SK-N-DZ (cell line): ENCODE measurements at regions not wholly inside any gene's neighbourhood (a gene's known extent, or its start where the extent isn't known, plus 50 kb on each side); places are given as distances from the start of the nearest gene placed in this dataset.

ENCODE experiments used
- DNase-seq: peaks from one replicate; pipeline ENCODE4 v3.0.0-alpha.2; 2015; ENCODE audit warnings: low spot score

GRCh38 chr20:57927376-57927775 is 217.6 kb upstream of the PMEPA1 start:
- DNase-seq = no peak

- no peak for DNase-seq
Observed at GRCh38 chr20:57922706-57923105, 212.9 kb upstream of the PMEPA1 start.

DNA sequence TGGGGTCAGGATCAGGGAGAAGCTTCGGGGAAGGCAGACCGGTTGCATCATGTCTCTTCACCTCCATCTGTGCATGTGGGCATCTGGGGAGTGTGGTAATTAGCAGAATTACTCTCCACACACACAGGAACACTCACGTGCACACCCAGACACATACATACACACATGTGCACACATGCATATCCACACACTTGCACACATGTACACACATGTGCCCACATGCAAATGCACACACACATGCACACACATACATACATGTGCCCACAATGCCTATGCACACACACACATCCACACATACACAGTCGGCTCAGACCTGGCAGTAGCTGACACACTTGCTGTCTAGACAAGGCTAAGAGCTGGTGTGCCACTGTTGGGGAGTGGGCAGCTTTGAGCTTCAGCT is 212.3 kb upstream of the PMEPA1 start:
- no peak for DNase-seq

DNA sequence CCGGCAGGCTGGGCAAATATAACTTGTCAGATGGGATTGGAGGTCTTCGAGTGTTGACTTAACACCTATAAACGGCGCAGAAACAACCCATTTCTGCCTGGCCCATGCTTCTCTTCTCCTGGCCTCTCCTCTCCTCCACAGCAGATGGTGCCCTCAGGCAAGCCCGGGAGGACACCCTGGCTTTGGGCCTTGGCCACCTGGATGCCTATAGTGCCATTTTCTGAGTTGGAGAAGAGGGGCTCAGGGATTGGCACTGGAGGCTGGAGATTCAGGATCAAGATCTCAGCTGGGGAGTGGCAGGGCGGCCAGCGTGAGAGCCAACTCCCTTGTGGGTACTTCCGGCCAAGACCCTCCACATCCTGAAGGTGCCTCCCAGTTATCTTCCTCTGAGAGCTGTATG is 211.9 kb upstream of the PMEPA1 start:
- DNase-seq = no peak

GRCh38 chr20:57920971-57921370 is 211.2 kb upstream of the PMEPA1 start:
- no peak for DNase-seq

GRCh38 chr20:57919049-57919448 is 209.2 kb upstream of the PMEPA1 start:
- no peak for DNase-seq

- DNase-seq = no peak
Observed at GRCh38 chr20:57918551-57918950, 208.7 kb upstream of the PMEPA1 start.

- no peak for DNase-seq
Observed at GRCh38 chr20:57914205-57914604, 204.4 kb upstream of the PMEPA1 start.

DNA sequence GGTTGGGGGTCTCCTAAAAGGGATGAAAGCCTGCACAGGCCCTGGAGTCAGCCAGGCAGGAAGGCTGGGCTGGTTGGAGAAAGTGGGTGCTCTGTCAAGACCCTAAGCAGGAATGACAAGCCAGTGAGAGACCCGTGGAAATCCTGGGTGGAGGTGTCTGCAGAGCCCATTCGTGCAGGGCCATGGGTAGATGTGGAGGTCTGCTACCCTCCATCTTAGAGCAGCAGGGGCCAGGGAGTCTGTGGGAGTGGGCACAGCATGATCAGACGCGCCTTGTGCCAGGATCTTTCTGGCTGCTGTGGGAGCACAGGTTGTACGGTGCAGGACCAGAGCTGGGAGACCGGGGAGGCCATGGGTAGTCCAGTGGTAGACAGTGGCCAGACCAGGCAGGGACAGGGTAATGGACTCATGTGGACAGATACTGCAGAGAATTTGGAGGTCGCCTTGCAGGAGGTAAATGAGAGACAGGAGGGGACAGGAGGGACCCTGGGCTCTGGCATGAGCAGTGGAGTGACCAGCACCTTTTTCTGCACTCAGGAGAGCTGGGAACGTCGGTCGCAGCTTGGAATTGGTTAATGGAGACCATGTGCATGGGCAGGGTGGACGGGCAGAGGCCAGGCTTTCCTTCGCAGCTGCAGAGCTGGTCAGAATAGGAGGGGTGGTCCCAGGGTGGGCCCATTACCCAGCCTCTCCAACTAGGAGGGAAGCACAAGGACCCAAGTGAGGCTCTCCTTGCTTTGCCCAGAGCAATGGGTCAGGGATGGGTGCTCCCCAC is 203.5 kb upstream of the PMEPA1 start:
- no peak for DNase-seq

GRCh38 chr20:57912227-57912582 is 202.4 kb upstream of the PMEPA1 start:
- DNase-seq = no peak

DNA sequence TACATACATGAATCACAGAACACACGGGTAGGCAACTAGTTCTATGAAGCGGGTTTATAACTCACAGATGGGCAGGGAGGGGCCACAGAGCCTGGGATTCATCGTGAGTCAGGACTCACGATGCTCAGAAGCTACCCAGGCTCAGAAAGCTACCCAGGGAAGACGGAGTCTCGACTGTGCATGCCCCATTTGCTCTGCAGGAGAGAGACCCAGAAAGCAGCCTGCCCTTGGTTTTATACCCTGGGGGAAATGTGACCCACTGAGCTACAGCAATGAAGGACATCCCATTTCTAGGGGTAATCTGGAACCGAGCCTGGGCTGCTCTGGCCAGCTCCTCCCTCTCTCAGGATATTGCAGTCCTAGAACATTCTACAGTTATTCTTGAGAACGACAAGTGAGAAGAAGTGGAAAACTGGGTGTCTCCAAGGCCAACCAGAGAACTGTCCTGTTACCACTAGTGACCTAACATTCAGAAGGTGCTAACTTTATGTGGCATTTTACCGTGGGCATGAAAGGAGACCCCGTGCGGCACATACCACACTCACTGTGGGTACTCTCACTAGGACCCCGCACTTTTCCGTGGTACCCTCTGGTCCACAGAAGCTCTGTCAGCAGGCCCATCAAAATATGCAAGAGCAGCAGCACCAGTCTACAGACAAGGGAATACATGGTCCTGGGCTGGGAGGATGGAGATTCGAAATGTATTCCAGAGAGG is 201.9 kb upstream of the PMEPA1 start:
- DNase-seq = no peak

DNA sequence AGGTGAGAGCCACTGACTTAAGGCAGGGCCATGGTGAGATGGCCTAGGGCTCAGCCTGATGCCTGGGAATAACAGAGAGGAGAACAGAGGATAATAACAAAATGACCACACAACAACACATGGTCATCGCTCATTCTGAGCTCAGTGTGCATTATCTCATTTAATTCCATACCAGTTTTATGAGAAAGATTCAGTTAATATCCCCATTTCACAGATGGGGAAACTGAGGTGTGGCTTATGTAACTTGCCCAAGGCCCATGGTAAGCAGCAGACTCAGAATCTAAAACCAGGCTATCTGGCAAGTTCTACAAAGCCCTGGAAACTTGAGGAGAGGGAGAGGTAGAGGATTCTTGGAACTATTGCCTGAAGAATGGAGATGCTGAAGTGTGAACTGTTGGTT is 200.9 kb upstream of the PMEPA1 start:
- DNase-seq = no peak

- no peak for DNase-seq
Observed at GRCh38 chr20:57909763-57910331, 200.0 kb upstream of the PMEPA1 start.

- no peak for DNase-seq
Observed at GRCh38 chr20:57908704-57909630, 199.2 kb upstream of the PMEPA1 start.

DNA sequence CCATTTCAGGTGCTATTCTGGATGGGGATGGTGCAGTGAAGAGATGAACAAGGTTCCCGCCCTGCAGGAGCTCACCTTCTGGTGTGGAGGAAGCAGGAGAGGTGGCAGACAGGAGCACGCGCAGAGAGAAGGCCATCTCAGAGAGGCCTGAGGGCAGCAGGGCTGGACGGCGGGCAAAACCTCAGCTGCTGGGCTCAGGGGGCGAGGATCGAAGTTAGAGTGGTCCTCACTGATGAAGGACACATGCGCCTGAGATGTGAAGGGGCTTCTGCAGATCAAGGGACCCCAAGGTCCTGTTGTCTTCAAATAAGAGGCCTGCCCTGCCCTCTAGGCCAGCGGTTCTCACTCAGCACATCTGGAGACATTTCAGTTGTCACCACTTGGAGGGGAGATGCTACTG is 198.4 kb upstream of the PMEPA1 start:
- no peak for DNase-seq

- DNase-seq = no peak
Observed at GRCh38 chr20:57907131-57908000, 197.6 kb upstream of the PMEPA1 start.

GRCh38 chr20:57905448-57905847 is 195.6 kb upstream of the PMEPA1 start:
- DNase-seq = no peak

DNA sequence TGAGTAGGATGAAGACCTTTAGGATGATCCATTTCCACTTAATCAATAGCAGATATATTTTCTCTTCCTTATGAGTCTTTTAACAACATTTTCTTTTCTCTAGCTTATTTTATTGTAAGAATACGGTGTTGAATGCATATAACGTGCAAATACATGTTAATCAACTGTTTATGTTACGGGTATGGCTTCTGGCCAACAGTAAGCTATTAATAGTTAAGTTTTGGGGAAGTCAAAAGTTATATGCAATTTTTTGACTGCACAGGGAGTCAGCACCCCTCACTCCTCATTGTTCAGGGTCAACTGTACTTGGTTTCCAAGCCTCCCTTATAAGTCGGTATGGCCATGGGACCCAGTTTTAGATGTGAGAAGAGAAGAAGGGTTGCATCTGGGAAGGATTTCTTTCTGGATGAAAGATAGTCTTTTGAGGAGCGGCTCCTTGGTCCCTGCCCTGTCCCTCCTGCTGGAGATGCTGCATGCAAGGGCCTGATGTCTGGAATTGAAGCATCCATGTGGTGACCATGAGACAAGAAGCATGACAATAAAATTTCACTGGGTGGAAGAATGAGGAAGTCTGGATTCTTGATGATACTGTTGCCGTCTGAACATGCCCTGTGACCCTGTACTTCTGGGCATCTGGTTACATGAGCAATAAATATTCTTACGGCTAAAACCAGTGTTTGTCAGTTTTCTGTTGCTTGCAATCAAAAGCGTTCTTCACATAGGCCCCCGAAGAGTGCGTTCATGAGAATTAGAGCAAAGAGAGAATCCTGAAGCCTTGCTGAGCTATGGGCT is 194.7 kb upstream of the PMEPA1 start:
- DNase-seq = no peak

DNA sequence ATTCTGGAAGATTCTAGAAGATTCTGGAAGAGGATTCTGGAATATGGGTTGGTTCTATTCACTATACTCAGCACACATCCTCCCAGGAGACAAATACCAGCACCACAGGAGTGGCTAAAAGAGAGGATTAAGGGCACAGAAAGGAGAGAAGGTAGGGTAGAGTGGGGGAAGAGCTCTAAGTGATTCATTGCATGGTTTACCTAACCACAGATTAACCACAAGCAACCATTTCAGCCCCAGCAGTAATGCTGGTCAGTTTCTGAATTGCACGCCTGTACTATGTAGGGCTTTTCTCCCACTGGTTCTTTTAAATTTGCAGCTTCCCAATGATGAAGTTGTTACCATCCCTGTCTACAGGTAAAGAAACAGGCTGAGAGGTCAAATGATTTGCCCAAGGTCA is 192.7 kb upstream of the PMEPA1 start:
- DNase-seq = no peak

DNA sequence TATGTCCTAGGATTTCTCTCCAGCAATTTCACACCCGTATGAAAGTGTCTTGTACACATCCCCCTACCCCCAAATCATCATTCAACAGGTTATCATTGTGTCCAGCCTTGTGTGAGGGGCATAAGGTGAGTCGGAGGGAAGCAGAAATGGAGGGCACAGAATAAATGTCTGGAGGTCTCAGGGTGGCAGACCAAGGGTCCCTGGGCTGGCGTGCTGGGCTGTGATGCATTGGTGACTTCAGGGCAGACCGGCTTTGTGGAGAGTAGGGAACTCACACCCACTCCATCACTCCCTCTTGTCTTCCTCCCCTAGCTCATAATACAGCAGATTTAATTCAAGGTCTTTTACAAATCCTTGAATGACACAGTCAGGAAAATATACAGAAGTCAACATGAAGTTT is 191.7 kb upstream of the PMEPA1 start:
- no peak for DNase-seq
